ENCODE measurements at regions not wholly inside any gene's neighbourhood (a gene's known extent, or its start where the extent isn't known, plus 50 kb on each side); places are given as distances from the start of the nearest gene placed in this dataset.

- Histone ChIP-seq H3K9me3 (ENCODE audit: control insufficient read depth in 1 of 2, insufficient read depth in 1 of 2, low read depth in 1 of 2, low read length in 2 of 2) (no peaks in the 10 kb centered on the region), H3K9me2 (ENCODE audit: insufficient read depth) (no peaks in the 10 kb centered on the region), H4K20me1 (ENCODE audit: insufficient read depth) (no peaks in the 10 kb centered on the region), H3K27ac (ENCODE audit: low read depth, low read length) (no peak overlapping the region), H2AFZ (ENCODE audit: low read depth, low read length, poor library complexity, severe bottlenecking) (no peak overlapping the region), H3K4me2 (ENCODE audit: low read length) (no peak overlapping the region), H3K4me1 (ENCODE audit: control insufficient read depth in 1 of 2, insufficient read depth in 2 of 2, low read length in 2 of 2) (no peaks in the 10 kb centered on the region; a peak in 1 of 4 replicates), H3K27me3 (ENCODE audit: insufficient read depth, low read length) (peaks cover 13% of the 10 kb centered on the region), H3K4me3 (replicated peaks in 1 of 2; ENCODE audit: low read depth in 1 of 2, low read length in 2 of 2) (no peak overlapping the region), H3K9ac (ENCODE audit: low read length) (no peak overlapping the region), H3K79me2 (ENCODE audit: insufficient read depth, low read length) (no peaks in the 10 kb centered on the region), H3K36me3 (ENCODE audit: control insufficient read depth in 1 of 2, insufficient read depth in 2 of 2, low read length in 2 of 2) (no peaks in the 10 kb centered on the region)
- no TSS peak for BruUV-seq (replicated peaks)
- intact Hi-C loops (cut with micrococcal nuclease) = no loop called here
- POLR2A ChIA-PET = no interaction called here
- RAD21 ChIA-PET (ENCODE audit: low non-redundant PET in 1 of 2, low total read pairs in 2 of 2, uncharacterized antibody in 2 of 2, unreplicated experiment in 2 of 2) = no interaction called here
- ATAC-seq (no peak), DNase-seq (ENCODE audit: low read depth, low spot score) (no peak)
- CTCF ChIA-PET = no interaction called here
- no peak for TF ChIP-seq ZNF274 (IDR thresholded peaks at IDR 0.05; ENCODE audit: low read depth, low read length)
- no peak for TF ChIP-seq POLR2A (IDR thresholded peaks at IDR 0.05; ENCODE audit: borderline replicate concordance, extremely low read depth, insufficient read depth, insufficient read length)
- TF ChIP-seq FOSL1 (IDR thresholded peaks at IDR 0.05; ENCODE audit: low read depth) = no peak
- no peak for TF ChIP-seq REST (IDR thresholded peaks at IDR 0.05; ENCODE audit: low read depth)
- TF ChIP-seq YY1 (IDR thresholded peaks at IDR 0.05; ENCODE audit: extremely low read depth, insufficient replicate concordance, low read depth, low read length) = no peak
- no peak for TF ChIP-seq CEBPB (IDR thresholded peaks at IDR 0.05; ENCODE audit: low read depth)
- no peak for TF ChIP-seq ZFX (IDR thresholded peaks at IDR 0.05)
- no peak for TF ChIP-seq RAD21 (IDR thresholded peaks at IDR 0.05; ENCODE audit: low read depth)
- TF ChIP-seq CBX3 (IDR thresholded peaks at IDR 0.05; ENCODE audit: low read depth) = no peak
- TF ChIP-seq CTCF (IDR thresholded peaks at IDR 0.05 in 2 of 3, conservative IDR thresholded peaks at IDR 0.05 in 1 of 3; ENCODE audit: borderline replicate concordance in 1 of 3, insufficient read depth in 1 of 3, low read depth in 2 of 3, low read length in 2 of 3) = no peak
- no peak for TF ChIP-seq ATF3 (IDR thresholded peaks at IDR 0.05)
These were observed 256.9 kb downstream of the MAN2A1 start for GRCh38 chr5:109946610-109947009.
